NCI-H526 (cell line): ENCODE measurements at regions not wholly inside any gene's neighbourhood (a gene's known extent, or its start where the extent isn't known, plus 50 kb on each side); places are given as distances from the start of the nearest gene placed in this dataset.
"Not testable (repeated sequence)": the region's sequence is repeated elsewhere in the genome, so short reads cannot be mapped to it uniquely, and the experiment has no call there.

ENCODE experiments used
- DNase-seq, 2 experiments: peaks; one replicate each; lab custom pipeline; 2025; lab: John Stamatoyannopoulos, UW

DNA sequence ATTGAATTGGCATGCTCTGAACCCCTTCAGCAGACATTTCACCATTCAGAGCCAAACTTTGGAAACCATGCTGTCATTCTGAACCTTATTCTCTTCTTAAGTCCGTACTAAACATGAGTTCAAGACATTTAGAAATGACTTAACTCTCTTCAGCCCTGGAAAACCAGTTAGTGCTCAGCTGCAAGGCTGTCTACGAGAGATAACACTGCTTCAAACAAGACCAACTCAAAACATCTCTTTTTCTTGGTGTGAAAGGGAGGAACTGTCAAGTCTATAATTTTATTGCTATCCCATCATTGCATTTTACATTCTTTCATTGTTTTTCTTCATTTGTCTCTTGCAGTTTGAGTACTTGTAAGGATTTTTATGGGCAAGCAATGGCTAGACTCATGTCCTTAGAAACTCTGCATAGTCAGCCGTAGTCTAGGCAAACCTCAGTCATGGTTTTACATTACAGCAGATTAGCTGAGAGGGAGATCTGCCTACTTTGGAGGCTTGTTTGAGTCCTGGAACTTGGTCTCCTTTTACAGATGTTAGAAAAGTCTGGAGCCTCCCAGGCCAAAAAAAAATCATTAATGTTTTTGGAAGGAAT lies 120.6 kb upstream of the JADE1 start:
- no peak for DNase-seq

DNA sequence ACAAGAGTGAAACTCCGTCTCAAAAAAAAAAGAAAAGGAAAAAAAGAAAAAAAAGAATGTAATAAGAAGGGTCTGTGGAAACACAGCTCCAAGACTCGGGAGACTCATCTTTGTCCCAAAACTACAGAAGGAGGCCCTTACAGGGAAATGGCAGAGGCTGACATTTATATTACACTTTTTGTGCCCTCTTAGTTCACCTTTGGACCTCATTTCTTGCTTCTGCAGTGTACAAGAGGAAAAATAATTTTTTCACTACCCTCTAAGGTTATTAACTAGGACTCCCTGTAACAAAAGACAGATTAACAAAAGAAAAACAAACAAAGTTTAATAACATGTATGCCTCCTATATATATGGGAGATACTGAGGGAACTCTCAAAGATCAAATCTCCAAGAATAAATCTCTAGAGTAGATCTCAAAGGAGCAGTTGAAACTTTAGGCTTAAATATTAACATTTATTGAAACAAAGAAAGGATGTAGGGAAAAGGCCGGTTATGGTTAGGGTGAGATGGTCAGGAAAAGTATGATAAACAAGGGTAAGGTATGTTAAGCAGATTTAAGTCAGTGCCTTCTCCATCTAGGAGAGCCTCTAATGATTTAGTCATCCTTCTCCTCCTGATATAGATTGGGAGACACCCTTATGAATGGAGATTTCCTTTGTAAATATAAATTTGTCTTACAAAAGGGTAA lies 121.3 kb upstream of the JADE1 start:
- DNase-seq, result no peak

GRCh38 chr4:128686810-128687209 lies 122.7 kb upstream of the JADE1 start:
- no peak for DNase-seq

DNA sequence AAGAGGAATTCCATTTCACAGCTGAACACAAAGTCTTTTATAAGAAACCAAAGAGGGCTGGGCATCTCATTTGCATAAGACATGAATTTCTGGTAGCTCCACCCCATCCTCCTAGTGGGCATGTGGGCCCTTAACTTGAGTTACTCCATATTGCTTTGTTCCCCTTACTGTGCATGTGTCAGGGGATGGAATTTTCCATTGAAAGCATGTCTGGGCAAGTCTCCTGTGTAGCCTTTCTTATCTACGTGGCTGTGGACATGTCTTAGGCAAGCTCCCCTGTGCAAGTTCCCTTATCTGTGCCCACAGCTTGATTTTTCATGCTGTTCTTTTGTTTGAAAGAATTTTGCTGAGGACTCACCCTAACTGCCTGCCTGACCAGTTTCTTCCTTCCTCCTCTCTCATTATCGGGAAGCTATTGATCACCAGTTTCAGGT lies 123.5 kb upstream of the JADE1 start:
- no peak for DNase-seq

DNA sequence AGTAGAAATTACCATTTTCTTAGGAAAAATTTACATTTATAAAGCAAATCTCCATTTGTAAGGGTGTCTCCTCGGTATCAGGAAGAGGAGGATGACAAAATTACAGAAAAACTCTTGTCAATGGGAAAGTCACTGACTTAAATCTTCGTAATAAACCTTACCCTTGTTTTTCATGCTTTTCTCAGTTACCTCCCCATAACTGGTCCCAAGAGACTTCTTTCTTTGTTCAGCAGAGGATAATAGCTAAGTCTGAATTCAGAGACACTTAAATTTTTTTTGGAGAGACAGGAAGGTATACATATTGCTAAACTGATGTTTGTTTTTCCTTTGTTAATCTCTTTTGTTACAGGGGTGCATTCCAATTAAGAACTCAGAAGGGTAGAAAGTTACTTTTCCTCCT lies 125.5 kb upstream of the JADE1 start:
- DNase-seq, result no peak

DNA sequence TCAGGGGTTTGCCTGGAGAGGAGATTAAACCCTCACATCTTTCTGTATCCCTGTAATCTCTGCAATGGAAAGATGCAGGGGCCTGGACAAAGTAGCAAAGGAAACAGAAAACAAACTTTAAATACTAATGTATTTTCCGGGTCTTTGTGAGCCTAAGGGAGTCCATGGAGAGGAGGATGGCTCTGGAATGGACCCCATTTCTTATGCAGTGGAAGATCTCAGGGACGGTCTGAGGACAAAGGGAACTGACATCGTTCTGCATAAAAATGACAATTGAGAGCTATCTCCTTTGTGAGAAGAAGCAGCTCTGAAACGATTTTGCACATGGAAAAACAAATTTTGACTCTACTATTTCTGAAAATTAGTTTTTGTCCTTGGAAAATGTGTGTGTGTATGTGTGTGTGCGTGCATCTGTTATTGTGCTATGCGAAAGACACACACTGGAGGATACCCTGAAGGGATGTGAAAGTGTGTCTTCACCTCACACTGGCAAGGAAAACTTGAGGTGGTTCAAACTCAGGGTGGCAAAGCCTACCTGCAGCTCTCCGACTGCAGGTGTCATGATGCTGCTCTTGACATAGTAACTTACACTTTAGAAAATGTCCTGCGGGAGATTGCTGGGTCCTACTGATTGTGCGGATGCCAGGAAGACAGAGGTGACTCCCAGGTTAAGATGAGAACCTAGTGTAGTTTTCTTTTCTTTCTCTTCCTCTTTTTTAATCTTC lies 126.4 kb upstream of the JADE1 start:
- no peak for DNase-seq

- no peak for DNase-seq
Measured at GRCh38 chr4:128676095-128676494, 133.4 kb upstream of the JADE1 start.

DNA sequence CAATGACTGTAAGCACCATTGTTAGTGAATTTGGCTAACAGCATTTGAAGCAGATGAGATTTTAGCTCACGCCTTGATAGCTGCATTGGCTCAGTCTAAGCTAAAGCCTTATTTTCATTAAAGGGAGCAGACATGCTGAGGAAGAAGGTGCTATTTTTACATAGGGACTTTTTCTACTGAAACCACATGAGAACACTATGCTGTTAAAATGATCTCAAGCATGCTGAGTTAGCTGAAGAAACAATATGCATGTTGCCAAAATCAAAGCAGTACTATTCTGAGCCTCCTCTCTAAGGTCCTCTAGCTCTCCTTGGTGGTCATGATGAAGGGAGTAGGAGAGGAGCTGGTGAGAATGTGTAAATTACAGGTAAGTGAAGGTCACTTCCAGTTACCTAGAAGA lies 134.4 kb upstream of the JADE1 start:
- DNase-seq, result peak in 1 of 2 experiments; percentile 14

GRCh38 chr4:128673159-128673558 lies 136.3 kb upstream of the JADE1 start:
- DNase-seq, result not testable (repeated sequence)

GRCh38 chr4:128672596-128672995 lies 136.9 kb upstream of the JADE1 start:
- not testable (repeated sequence) for DNase-seq

DNA sequence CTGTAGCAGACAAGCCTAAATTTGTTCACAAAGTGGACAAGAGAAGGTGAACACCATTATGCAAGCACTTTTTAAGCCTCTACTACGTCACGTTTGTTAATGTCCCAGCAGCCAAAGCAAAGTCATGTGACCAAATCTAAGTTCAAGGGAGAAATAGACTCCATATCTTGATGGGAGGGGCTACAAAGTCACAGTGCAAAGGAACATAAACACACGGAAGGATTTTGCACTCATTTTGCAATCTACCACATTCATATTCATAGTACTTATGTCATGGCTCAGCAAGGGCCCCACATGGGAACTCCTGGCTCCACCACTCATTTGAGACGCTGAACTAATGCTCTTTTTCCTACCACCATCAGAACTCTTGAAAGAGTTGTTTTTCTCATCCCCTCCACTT lies 139.0 kb upstream of the JADE1 start:
- DNase-seq, result no peak

- DNase-seq, result no peak
Measured at GRCh38 chr4:128668566-128668965, 140.9 kb upstream of the JADE1 start.

GRCh38 chr4:128665514-128665913 lies 144.0 kb upstream of the JADE1 start:
- no peak for DNase-seq

DNA sequence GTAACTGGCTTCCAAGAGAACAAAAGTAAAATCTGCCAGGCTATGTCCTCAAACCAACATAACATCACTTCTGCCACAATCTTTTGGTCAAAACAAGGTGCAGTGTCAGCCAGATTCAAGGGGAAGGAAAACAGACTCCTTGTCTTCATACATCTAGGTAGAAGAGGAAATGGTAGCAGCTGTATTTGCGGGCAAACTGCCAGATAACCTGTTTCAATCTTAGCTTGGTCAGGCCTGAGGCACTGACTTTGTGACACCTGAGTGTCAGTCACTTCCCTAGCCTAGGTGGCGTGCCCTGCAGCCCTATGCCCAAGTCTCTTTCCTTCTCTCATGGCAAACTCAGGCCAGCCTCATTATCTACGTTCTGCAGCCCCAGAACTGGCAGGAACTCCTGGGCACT lies 146.2 kb upstream of the JADE1 start:
- DNase-seq, result no peak

DNA sequence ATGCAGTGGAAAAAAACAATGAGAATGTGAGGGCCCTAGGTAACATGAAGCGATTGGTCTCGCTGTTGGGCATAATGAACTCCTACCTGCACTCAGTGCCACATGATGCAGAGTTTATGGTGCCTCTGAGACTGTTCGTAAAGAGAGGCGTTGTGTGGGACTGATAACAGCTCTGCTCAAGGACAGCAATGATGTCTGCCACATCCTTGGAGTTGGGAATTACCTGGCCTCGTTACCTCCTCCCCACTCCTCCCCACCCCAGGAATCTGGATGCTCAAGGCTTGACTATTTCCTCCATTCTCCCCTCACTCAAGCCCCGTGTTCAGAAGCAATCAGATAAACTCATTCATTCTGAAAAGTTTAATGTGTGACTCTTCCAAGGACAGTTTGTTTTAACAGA lies 148.0 kb upstream of the JADE1 start:
- no peak for DNase-seq

- DNase-seq, result no peak
Measured at GRCh38 chr4:128660361-128661215, 148.9 kb upstream of the JADE1 start.

DNA sequence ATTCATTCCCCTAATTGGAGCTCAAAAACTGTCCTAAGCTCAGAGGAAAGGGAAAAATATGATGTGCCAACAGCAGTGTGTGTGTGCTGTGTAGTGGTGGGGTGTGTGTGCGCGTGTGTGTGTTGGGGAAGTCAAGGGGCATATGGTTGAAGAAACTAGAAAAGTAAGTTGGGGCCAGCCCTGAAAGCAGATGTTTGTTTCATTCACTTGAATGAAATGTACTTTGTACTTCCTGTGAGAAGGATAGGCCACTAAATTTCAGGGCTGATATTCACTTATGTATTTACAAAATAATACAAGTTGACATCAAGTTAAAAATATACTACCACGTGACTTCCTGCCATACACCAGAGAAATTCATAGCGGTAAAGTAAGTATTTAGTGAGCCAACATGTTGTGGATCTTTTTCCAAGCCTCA lies 151.3 kb upstream of the JADE1 start:
- no peak for DNase-seq

DNA sequence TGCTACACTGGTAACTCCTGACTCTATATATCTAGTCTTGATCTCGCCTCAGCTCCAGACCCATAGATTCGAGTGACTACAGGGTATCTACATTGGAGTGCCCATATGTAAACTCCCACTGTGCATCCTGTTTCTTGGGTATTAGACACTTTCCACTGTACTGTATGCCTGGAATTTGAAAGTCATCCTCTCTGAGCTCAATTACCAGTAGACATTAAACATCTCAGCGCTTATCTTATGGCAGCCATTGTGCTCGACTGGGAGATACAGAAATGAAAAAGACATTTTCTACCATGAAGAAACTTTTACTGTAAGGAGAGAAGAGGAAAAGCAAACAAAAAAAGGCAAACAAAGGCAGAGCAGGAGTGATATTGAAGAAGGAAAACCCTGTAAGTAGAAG lies 151.9 kb upstream of the JADE1 start:
- DNase-seq, result no peak

GRCh38 chr4:128654465-128654864 lies 155.0 kb upstream of the JADE1 start:
- no peak for DNase-seq

- no peak for DNase-seq
Measured at GRCh38 chr4:128653527-128654444, 155.7 kb upstream of the JADE1 start.

DNA sequence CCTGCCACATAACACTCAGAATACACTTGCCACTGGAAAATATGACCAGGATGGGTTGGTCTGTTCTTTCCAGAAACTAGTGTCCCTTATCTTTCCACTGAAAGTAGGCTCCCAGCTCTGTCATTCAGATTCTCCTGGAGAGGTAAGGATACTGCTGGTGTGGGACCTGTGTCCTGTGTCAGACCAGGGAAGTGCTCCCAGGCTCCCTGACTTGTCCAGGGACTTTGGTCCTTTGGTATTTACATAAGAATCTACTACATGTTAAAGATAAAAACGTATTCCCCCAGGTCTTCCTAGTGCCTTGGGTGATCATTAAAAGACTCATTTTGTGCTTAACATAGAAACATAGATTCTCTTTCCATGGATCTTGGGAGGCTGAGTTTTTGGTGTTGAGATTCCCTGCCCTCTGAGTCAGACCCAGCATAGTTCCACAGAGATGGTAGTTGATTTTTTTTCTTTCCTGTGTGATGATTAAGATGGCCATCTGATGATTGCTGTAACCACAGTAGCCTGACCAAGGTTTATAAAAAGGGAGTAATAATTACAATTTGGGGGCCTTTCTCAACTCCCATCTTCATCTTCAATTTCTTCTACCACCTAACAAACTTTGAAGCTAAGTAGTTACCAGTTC lies 159.8 kb upstream of the JADE1 start:
- DNase-seq, result no peak
